CD4-positive, alpha-beta T cell treated with Interleukin-21 for 1 hour (primary cell): ENCODE measurements at regions not wholly inside any gene's neighbourhood (a gene's known extent, or its start where the extent isn't known, plus 50 kb on each side); places are given as distances from the start of the nearest gene placed in this dataset.
"Not testable (repeated sequence)": the region's sequence is repeated elsewhere in the genome, so short reads cannot be mapped to it uniquely, and the experiment has no call there.

ENCODE experiments used
- DNase-seq: peaks from one replicate; pipeline ENCODE4 v3.0.0-alpha.2; 2020

DNA sequence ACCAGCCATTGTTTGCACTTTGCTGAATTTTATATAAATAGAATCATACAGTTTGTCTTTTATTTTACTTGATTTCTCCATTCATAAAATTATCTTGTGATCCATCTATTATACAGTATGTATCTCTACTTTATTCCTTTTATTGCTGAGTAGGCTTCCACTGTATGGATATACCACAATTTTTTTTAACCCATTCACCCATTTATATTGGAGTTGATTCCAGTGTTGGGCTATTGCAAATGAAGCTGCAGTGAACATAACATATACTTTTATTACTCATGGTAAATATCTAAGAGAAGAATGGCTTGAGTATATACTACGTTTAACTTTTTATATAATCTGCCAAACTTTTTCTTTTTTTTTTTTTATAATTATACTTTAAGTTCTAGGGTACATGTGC lies 463.6 kb downstream of the ETNK1 start:
- DNase-seq: no peak

DNA sequence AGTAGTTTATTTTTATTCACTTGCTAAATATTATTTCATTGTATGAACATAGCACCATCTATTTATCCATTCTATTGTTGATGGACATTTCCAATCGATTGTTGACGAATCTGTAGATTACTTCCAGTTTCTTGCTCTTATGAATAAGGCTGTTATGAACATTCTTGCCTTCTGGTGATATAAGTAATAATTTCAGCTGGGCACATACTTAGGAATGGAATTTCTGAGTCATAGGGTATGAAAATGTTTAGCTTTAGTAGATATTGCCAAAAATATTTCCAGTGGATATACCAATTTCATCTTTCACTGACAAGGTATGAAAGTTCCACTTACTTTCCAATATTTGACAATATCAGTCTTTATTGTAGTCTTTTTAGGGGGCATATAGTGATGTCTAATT lies 468.5 kb downstream of the ETNK1 start:
- DNase-seq: no peak

DNA sequence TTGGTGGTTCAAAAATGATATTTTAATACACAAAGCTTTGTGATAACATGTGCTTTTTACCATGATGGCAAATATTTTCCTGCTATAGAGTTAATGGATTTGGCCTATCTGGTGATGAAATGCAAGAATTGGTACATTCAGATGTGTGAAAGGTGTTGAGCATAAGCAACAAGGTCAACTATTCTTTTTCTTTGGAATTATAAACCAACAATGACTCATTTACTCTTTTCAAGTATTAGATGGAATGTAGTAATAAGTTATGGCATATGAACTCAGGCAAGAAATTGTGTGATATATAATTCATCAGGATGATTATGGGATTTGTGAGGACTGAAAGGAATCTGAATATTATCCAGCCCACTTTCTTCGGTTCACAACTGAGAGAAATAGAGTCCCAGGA lies 471.4 kb downstream of the ETNK1 start:
- no peak for DNase-seq

DNA sequence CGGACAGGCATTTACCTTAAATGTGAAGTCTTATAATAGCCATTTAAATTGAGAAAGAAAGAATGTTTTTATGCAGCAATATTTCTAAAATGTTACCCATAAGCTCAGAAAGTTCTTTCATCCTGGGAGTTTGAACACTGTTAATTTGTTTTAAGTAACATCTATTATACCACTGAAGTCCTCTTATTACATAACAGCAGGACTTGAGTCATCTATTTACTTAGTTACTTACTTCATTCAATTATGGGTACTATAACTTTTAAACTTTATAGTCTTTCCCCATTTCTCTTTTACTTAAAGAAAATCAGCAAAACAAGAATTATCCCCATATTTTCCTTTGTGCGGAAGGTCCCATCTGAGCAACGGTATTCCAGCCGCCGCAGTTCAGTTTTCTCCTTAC lies 473.1 kb downstream of the ETNK1 start:
- no peak for DNase-seq

DNA sequence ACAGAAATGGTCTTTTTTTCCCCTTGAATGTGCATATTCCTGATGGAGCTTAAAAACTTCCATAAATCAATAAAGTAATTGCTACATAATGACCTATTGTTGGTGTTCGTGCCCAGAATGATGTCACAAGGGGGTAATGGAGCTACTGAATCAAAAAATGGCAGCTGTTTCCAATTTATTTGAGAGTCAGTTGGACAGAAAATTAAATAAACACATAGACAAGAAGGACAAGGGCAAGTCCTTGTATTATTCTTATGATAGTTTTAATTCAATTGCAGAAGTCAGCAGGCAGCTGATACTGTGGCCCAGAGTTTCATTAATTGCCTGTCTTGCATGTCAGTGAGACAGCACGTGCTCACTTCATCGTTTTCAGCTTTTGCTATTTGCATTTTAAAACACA lies 473.5 kb downstream of the ETNK1 start:
- no peak for DNase-seq

DNA sequence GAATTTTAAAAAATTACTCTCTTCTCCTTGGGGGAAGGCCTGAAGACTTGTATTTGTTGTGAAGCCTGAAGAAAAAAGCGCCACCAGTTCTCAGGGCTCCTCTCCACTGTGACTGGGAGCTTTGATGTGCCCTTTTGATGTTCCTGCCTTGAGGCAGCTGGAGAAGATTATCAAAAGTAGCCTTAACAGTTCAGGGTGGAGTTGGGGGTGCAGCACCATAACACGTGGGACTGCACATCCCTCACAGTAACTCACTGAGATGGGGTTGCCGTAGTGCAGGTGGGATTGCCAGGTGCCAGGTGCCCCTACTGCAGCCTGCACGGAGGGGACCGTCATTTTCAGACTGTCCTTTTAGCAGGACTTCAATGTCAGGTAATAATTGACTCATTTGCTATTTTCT lies 474.1 kb downstream of the ETNK1 start:
- DNase-seq: no peak

DNA sequence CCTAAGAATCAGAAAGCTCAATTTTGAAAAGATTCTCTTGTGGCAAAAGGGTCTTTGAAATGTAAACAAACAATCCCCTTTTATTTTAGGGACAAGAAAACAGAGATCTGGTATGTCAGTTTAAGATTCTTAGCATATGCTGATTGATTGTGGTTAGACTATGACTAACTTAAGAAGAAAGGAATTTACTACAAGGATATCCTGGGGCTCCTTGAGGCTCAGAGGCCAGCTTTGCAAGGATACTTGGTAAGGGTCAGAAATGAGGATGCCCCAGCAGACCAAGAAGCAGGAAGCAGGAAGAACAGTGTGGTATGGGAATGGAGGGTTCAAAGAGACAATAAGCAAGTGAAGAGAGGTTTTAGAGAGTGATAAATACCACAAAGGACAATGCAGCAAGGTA lies 474.6 kb downstream of the ETNK1 start:
- no peak for DNase-seq

DNA sequence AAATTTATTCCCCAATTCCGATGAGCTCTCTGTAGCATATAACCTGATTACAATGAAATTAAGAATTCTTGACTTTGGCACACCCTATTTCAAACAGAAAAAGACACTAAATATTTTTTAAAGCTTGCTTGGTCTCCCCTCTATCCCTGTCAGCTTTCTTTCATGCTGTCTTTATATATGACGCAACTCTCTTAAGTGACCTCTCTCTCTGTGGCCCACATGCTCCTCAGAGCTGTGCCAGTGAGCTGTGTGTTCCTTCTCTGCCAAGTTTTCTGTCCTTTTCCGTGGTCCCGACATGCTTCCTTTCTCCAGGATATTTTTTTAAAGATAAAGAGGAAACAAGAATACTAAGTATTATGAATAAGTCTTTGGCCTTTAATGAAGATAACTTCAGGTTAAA lies 484.0 kb downstream of the ETNK1 start:
- no peak for DNase-seq

DNA sequence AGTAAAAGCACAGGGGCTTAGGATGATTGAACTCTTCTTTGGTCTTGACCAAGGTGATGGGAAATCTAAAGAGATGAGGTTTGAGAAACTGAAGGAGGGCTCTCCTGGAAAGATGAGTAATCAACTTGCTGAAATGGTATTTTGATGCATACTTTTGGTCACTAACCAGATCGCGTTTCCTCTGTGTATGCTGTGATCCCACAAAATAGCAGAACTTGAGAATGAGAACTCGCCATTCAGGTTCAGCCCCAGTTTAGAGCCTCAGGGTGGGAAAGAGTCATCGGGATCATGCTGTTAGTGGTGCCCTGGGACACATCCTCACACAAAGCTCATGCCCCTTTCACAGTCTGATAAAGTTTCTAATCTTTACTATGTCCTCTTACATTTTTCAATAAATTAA lies 488.8 kb downstream of the ETNK1 start:
- DNase-seq: no peak

DNA sequence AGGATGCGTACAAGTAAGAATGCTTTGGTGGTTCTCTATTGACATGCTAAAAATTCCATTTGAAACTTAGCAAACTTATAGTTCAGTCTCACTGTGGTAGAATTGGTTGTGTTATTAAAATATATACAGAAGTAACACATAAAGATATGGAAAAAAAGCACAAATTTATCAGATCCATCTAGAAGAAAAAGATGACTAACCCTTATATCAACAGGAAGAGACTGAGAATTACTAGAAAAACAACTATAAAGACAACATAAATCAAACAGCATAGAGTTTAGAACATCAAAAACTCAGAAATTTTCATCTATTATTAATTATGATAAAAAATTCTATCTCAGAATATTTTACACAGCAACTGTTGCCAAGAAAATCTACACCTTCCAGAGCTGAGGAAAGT lies 491.0 kb downstream of the ETNK1 start:
- no peak for DNase-seq

DNA sequence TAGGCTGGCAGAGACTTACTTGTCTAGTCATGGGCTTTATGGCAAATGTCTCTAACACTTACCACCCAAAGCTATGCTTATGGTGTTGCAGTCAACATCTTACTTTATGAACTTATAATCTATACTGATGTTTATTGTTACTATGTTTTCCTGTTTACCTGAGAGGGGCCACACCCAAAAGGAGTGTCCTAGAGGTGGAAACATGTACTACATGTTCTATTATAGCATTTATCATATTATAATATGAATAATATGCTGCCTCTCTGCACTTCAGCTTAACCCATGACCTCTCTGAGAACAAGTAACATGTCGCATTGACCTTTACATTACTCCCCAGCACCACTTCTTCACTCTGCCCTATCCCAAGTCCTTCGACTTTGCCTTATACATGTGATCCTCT lies 501.8 kb downstream of the ETNK1 start:
- DNase-seq: no peak

DNA sequence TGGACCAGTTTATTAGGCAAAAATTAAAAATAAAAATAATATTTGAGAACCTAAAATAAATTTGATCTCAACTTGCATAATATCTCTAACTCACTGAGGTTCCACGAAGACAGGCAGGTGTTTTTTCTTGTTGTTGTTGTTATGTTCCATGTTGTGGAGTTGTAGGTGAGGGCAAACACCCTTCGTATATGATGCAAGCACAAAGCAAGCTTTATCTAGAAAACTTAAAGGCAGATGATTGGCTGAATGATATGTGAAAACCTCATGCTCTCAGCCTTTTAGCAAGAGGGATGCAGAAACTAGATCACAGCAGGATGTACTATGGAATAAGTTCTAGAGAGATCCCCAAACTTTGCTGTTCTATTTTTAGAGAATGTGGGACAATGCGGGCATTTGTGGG lies 502.7 kb downstream of the ETNK1 start:
- no peak for DNase-seq

DNA sequence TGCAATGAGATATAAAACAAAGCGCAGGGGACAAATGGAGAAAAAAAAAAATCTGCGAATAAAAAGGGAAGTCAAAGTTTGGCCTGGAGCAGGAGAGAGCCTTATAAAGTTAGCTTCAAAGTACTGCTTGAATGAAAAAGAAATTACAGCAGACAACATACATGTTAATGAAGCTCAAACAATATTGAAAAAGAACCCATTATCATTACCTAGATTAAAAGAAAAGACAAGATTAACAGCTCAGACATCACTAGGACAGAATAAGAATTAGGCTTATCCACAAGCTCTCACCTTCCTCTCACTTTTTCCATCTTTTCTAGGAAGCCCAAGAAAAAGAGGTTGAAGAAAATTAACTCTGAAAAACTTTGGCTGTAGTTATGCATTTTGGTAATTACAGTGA lies 503.5 kb downstream of the ETNK1 start:
- DNase-seq: no peak

DNA sequence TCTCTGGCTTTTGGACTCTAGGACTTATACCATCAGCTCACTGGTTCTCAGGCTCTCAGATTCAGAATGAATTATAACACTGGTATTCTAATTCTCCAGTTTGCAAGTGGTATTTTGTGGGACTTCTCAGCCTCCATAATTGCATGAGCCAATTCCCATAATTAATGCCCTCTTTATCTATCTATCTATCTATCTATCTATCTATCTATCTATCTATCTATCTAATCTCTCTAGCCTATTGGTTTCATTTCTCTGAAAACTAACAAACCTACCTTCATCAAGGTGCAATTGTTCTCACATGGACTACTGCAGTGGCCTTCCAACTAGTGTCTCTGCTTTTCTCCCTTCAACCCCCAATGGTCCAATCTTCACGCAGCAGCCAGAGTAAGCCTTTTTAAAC lies 507.4 kb downstream of the ETNK1 start:
- no peak for DNase-seq

DNA sequence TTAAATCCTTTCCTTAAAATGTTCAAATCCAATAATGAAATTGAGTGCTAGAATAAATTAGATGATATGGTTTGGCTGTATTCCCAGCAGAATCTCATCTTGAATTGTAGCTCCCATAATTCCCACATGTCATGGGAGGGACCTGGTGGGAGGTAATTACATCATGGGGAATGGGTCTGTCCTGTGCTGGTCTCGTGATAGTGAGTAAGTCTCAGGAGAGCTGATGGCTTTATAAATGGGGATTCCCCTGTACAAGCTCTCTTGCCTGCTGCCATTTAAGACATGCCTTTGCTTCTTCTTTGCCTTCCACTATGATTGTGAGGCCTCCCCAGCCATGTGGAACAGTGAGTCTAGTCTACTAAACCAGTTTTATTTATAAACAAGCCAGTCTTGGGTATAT lies 508.5 kb downstream of the ETNK1 start:
- DNase-seq: no peak

DNA sequence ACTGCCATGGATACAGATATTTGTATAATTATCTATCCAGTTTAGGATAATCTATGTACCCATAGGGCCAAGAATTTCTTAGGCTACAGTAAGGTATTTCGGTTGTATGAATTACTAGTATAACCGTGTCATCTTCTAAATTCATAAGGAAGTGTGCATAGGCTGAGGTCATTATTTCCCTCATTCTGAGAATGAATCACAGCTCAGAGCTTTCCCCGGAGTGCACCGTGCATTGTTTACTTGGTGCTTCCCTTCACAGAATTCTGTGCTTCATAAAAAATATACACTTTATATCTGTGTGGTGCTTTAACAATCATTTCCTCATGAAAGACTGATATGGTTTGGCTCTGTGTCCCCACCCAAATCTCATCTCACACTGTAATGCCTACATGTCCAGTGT lies 514.1 kb downstream of the ETNK1 start:
- no peak for DNase-seq

DNA sequence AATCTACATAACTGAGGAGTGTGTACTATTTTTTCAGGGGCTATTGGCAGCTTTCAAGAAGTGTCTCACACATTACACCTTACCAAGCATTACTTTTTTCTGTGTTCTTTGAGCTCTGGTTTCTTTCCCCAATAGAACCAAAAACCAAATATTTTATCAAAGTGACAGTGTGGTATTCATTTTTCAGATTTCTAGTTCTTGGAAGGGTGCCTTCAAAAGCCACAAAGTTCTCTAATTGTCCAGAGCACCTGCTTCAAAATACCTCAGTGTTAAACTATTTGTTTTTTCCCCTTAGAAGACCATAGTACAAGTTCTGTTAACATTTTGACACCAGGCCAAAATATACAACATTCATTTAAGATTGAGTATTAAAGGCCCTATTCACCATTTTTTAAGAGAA lies 515.7 kb downstream of the ETNK1 start:
- no peak for DNase-seq

DNA sequence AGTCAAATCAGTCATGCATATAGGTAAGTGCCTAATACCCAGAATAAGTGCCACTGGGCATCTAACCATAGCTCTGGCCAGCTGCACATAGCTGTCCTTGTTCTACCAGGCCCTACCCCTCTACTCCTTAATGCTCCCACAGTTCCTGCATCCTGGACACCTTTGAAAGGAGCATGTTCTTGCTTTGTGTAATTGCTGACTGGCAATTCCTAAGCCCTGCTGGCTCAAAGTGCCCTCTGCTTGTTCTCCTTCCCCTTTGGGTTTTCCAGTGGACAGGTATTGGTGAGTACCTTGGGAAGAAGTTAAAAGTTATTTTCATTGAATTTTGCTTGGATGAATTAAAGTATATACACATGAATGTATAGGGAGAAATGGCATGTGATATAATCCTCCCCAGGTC lies 516.4 kb downstream of the ETNK1 start:
- DNase-seq: no peak

DNA sequence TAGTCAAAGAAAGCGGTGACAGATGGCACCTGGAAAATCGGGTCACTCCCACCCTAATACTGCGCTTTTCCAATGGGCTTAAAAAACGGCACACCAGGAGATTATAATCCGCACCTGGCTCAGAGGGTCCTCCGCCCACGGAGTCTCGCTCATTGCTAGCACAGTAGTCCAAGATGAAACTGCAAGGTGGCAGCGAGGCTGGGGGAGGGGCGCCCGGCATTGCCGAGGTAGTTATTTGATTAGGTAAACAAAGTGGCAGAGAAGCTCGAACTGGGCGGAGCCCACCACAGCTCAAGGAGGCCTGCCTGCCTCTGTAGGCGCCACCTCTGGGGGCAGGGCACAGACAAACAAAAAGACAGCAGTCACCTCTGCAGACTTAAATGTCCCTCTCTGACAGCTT lies 521.1 kb downstream of the ETNK1 start:
- not testable (repeated sequence) for DNase-seq

DNA sequence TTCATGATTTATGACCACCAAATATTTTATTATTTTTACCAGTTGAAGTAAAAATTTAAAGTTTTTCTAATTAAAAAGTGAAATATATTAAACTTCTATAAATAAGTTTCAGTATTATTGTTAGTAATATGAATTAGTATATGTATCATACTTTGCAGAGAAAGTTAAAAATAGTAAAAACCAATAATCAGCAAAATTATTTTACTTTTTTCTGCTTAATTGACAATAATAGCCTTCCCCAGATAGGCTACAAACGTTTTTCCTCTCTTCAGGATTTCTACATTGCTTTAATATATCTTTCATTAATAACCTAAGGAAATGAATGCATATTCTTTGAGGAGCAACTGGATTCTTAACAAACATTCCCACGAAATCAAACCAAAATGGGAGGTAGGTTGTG lies 543.5 kb downstream of the ETNK1 start:
- no peak for DNase-seq

DNA sequence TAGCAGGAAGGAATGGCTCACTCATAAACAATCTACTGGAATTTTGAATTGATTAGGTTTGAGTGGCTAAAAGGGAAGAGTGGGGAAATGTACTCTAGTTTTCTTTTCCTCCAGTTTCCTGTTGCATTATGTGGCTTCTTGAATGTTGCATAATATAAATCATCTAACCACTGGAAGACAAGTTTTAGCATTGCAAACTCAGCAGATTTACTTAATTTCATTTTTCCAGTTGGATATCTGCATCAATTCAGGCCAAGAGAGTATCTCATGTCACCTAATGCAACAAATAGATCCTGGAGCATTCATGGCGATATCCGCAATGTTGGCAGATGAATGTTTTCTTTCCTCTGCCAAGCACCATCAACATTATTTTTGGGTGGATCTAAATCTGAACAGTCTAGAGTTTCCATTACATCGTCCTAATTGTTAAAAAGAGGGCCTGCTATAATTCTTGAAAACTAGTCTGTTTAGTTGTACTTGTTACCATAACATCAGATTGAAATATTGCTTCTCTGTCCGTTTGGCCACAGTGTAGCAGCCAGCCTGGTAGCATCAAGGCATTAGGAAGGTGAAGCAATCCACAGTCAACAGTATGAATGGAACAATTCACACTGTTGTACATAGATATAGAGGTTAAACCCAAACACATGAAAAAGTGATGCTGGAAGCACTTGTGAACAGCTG lies 544.2 kb downstream of the ETNK1 start:
- no peak for DNase-seq

DNA sequence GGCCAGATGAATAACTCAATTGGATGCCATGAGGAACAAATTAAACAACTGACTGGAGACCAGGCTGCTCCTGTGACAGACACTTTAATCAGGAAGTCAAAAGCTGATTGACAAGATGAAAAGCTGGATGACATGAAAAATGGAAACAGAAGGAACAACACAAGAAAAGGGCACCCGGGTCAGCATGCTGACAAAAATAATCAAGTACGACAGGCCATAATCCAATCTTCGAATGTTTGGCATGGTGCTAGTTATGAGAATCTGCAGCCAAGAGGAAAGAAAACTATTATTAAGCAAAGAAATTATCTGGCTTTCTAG lies 544.7 kb downstream of the ETNK1 start:
- DNase-seq: no peak

DNA sequence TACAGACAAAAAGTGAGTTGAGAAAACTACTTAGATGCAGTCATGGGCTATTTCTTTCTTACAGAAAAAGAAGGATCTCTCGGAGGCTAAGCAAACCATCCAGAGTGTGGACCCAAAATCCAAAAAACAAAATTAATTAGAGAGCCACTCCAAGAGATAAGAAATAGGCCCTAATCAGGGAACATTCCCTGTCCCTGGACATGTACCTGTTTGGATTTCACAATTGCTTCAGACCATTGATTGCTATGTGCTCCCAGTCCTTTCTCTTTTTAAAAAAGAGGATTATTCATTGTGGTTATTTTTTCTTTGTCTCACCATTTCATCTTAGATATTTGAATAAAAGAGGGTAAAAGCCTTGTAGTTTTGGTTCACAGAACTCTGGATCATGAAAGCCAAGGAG lies 549.9 kb downstream of the ETNK1 start:
- DNase-seq: no peak

DNA sequence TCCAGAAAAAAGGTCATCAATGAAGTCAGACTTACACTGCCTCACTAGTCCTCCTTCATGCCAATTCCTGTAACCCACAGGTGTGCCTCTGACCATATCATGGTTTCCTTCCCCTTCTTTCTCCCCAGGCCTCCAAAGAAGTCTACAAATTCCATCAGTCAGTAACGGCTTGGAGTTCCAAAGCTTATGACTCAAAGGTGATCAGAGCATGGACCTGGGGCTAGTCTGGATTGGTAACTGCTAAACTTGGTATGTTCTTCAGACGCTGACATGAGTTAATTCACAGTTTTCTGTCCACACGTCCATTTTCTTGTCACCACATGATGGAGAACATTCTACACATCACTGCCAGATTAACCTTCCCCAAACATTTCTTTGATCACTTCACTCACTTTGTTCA lies 560.4 kb downstream of the ETNK1 start:
- DNase-seq: no peak

DNA sequence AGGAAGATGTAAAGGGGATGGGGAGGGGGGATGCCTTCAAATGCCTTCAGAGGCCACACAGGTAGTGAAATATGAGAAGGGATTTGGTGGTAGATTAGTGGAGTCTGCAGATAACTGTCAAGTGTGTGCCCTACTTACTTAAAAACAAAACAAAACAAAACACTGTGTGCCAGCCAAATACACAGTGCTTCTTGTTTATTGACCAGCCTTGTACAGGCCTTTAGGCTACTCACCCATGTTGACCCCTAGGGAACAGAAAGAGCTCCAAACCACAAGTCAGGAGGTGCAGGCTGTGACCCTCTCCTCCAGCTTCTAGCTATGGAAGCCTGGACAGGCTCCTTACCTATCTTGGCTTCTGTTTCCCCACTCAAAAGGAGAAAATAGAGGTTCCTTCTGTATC lies 562.0 kb downstream of the ETNK1 start:
- no peak for DNase-seq

DNA sequence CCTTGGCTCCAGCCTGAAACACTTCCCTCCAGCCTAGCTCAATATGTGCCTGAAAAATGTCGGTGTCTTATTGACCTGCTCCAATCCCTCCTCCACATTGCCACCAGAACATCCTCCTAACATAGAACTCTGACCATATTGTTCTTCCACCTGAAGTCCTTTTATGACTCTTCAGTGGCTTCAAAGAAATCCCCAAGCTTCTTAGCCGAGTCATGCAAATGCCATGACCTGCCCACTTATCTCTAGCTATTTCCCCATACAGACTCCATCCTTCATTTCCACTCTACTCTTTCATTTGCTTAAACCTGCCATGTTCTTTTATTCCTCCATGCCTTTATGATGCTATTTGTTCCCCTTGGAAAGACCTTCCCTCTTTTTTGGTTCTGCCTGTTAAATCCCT lies 568.6 kb downstream of the ETNK1 start:
- no peak for DNase-seq
